Activated CD4-positive, CD25-positive, alpha-beta regulatory T cell (primary cell): ENCODE measurements at regions not wholly inside any gene's neighbourhood (a gene's known extent, or its start where the extent isn't known, plus 50 kb on each side); places are given as distances from the start of the nearest gene placed in this dataset.

Experiments used
- DNase-seq, 4 experiments: peaks; one replicate each; lab custom pipeline; 2025; lab: John Stamatoyannopoulos, UW

DNA sequence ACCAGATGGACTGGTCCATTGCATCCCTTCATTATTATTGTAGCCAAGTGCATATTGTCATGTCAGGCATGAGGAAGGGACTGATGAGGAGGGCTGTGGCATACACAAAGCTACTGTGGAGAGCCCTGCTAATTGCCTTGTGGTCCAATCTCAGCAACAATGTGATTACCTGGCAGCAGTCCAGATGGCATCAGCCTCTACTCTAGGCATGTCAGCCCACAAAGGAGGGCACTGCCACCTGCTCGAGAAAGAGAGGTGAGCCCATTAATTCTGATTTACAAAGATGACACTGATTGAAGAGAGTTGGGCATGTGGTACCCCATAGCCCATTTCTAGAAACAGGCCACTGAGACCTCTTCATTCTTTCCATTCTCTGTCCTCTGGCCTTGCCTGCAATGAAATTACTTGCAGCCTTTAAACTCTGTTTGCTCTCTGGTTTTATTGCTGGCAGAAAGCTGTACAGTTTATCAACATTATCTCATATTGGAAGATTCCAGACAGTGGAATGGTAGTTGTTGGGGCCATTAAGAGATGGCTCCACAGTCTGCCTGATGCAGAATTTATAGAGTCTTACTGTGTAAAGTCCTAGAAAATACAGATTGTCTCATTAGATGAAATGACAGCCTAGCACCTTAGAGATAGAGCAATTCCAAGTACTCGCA, 307.7 kb downstream of the ARPP21 start:
- DNase-seq: no peak

DNA sequence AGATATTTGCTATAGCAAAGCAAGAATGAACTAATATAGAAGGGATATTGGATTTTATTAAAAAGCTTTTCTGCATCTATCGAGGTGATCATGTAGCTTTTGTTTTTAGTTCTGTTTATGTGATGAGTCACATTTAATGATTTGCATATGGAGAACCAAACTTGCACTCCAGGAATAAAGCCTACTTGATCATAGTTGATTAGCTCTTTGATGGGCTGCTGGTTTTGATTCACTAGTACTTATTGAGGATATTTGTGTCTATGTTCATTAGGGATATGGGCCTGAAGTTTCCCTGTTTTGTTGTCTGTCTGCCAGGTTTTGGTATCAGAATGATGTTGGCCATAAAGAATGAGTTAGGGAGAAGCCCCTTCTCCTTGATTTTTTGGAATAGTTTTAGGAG, 310.7 kb downstream of the ARPP21 start:
- DNase-seq: no peak

- no peak for DNase-seq
Observed at GRCh38 chr3:35954413-35954812, 315.1 kb downstream of the ARPP21 start.

DNA sequence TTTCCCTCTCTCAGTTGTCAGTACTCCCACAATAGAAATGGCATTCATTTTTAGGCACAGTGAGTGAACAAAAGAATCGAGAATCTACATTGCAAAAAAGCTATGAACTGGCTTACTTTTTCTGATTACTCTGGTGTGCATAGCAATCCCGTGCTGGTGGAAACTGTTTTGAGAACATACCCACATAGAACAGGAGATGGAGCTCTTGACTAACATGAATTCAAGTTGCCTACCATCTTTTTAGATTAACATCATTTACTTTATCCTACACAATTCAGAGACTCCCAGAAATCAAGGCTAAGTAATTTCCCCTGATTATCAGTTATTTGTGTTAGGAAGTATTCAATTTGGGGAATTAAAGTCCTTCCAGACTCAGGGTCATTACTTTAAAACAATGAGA, 326.6 kb downstream of the ARPP21 start:
- no peak for DNase-seq

DNA sequence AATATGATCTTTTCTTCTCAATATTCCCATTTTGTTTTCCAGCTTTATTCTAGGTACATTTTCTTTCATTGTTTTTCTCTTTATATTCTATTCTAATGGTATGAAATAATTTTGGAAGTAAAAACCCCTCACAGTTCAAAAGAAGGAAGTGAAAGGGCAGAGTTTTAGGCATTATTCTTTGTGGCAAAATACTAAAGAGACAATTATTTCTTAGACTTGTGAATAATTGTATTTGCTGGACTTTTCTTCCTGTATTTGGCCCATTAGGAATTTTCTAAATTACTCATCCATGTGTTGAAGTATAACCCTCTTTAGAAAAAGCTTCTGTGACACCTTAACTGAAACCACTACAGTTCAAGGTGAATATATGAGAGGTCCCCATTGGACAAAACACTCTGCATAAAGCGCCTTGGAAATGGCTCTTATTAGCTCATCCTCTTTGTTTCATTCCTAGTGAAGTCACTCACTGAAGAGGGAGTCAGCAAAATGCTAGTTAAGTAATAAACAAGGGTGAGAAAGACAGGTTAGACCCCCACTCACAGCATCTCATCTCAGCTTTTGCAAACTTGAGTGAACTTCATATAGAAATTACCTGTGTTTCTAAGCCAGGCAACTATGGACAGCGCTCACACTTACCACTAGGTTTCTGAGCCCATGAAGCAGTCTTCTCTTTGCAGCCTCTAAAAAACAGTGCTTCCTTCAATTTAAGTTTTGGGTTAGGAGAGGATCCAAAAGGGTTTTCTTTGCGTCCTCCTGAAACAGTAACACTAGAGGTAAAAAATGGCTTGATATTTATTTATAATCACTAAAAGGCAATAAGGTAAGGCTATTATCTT, 327.5 kb downstream of the ARPP21 start:
- no peak for DNase-seq

- no peak for DNase-seq
Observed at GRCh38 chr3:35968043-35968622, 328.8 kb downstream of the ARPP21 start.

DNA sequence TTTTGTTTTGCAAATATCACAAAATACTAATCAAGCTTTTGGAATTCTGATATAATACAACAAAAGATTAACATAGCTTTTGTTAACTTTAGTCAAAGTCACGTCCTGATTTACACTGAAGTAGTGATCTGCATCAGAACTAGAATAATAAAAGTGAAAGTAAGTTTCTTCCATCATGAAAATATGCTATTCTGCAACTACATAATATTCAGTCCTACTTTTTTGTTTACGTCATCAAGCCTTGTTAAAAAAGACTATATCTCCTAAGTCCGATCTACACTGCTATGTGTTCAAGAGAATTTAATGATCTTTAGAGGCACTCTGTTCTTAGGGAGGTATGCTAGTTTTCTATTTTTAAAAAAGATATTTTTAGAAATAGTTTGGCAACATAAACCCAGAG, 330.1 kb downstream of the ARPP21 start:
- no peak for DNase-seq

- no peak for DNase-seq
Observed at GRCh38 chr3:35970793-35971192, 331.5 kb downstream of the ARPP21 start.

GRCh38 chr3:35971686-35972085, 332.4 kb downstream of the ARPP21 start:
- no peak for DNase-seq

GRCh38 chr3:35974872-35975271, 335.5 kb downstream of the ARPP21 start:
- no peak for DNase-seq

GRCh38 chr3:35986161-35986560, 346.8 kb downstream of the ARPP21 start:
- no peak for DNase-seq

DNA sequence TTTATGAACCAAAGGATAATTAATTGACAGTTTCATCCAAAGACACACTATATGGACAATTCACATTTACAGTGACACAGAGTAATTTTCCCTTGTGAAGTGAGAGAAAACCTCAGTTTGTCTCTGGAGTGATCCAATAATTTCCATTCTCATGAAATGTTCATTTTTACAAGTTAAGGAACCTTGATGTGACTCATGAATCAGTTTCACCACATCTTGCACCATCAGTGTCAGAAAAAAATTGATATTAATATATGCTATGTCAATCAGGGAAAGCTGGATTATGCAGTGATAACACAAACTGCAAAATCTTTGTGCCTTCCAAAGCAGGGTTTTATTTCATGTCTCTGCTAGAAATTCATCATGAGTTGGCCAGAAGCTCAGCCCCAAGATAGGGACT, 348.1 kb downstream of the ARPP21 start:
- DNase-seq: no peak

- DNase-seq: no peak
Observed at GRCh38 chr3:35992041-35992440, 352.7 kb downstream of the ARPP21 start.

- no peak for DNase-seq
Observed at GRCh38 chr3:36011791-36012190, 368.5 kb upstream of the STAC start.

GRCh38 chr3:36013425-36013824, 366.9 kb upstream of the STAC start:
- DNase-seq: no peak

DNA sequence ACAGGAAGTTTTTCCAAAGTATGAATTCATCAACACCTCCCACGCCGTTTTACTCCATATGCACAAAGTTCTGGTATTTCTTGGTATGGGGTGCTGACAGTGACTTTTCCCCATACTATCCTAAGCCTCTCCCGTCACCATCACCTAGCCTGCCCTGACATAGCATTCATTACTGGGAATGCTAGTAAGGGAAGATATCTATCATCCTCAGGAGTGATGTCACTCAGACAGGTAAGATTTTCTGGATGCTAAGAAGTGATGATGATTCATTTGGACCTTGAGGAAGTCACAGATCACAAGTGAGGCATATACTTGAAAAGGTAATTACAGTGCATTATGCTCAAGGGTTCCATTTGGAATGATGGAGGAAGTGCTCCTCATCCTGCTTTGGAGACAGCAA, 355.1 kb upstream of the STAC start:
- DNase-seq: no peak

- DNase-seq: no peak
Observed at GRCh38 chr3:36032180-36033047, 347.9 kb upstream of the STAC start.

DNA sequence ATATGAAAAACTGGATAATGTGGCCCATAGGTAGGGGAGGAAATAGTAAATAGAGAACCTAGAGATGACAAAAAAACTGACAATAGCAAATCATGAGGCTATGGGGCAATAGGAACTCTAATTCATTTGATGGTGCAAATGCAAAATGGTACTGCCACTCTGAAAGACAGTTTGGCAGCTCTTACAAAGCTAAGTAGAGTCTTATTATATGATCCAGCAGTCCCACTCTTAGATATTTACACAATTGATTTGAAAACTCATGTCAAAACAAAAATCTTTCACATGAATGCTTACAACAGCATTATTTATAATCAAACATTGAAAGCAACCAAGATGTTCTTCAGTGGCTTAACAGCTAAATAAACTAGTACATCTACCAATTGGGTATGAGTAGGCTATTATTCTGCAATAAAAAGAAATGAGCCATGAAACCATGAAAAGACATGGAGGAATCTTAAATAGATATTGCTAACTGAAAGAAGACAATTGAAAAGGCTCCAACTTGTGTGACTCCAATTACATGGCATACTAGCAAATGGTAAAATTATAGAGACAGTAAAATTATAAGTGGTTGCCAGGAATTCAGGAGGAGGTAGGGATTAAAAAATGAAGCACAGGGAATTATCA, 321.8 kb upstream of the STAC start:
- no peak for DNase-seq

- DNase-seq: no peak
Observed at GRCh38 chr3:36060950-36061349, 319.4 kb upstream of the STAC start.

GRCh38 chr3:36063992-36064391, 316.3 kb upstream of the STAC start:
- DNase-seq: no peak

DNA sequence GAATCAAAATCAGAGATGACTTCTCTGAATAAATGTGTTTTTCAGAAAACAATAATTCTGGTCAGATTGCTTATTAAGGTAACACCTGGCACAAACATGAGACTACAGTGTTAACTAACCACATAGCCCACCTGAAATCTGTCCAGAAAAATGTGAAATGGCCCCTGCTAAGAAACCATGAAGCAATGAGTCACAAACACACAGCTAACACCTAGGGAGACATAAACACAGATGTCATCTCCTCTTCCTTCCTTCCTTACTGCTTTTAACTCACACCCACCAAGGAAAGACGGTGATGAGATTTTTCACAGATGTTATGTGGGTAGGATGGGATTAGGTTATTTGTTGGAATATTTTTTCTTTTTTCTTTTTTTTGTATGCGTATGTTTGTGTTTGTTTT, 315.0 kb upstream of the STAC start:
- DNase-seq: no peak

- no peak for DNase-seq
Observed at GRCh38 chr3:36075491-36075890, 304.8 kb upstream of the STAC start.
